Skeletal muscle cell (primary cell): ENCODE measurements at regions not wholly inside any gene's neighbourhood (a gene's known extent, or its start where the extent isn't known, plus 50 kb on each side); places are given as distances from the start of the nearest gene placed in this dataset.
A peak's percentile ranks its signal among the peaks of the same experiment; 100 is the strongest.

Experiments
- DNase-seq: peaks from one replicate; pipeline ENCODE4 v3.0.0-alpha.2; 2010; ENCODE audit warnings: low read depth
- H3K4me3 ChIP-seq: 2 replicates; pipeline ENCODE4 v1.5.1; 2011; ENCODE audit warnings: low read depth, mild to moderate bottlenecking, control low read depth, low read length, moderate library complexity

DNA sequence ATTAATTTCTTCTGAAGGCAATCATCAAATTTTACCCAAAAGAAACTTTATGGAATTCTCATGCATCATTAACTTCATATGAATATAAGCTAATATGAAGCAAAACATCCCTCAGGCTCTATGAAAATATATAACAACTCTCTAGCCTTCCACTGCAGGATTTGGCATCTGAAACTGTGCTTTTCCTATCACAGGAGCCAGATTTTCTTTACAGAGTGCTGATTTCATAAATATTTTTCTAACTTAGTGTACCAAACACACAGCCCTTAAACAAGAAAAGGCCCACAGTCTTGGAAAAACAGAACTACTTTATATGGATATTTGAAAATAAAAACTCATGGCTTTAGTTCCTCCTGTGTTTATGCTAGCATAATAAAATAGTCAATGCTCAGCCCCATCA is 559.5 kb upstream of the CHRM3 start:
- no peak overlapping the region for H3K4me3 ChIP-seq
- DNase-seq, result no peak

DNA sequence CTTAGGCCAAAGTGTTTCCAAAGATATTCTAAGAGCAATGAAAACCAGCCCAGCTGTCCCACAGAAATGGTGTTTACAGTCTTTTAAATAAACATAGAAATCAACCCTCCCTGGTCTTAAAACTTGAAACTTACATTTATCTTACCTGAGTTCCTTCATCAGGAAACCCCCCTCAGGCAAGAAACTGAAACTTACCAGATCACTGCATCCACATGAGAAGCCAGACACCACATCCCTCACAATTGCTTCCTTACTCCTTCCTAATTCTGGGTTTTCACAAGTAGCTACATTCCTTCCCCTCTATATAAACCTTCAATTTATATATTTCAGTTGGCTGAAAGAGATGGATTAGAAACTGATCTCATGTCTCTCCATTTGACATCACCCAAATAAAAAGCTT is 563.0 kb upstream of the CHRM3 start:
- no peak overlapping the region for H3K4me3 ChIP-seq
- DNase-seq, result no peak

DNA sequence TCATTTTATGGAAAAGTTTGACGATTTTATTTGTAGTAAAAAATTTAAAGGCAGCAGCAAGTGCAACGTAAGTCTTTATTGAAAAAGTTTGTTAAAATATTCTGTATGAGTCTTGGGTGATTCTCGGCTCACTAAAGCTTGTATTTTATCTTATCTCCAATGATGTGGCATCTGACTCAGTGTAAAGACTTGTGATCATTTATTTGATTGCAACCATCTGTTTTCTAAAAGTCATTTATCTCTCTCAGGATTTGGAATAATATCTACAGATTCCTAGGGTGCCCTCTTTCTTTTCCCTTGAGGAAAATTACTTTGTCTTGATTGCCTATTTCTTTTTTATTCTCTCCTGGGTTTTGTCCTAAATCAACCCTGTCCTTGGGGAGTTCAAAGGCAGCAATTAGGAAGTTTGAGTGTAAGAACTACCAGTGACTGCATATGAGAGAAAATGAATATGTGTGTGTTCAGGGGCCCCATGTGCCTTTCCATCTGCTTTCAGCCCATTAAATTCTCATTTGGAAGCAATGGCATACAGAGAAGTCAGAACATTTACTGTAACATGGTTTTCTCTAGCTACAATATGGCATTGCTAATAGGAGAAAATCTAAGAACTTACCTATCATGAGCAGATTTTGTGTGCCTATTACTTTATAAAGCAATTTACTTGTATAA is 575.0 kb upstream of the CHRM3 start:
- no peak for DNase-seq
- H3K4me3 ChIP-seq, result no peak overlapping the region

DNA sequence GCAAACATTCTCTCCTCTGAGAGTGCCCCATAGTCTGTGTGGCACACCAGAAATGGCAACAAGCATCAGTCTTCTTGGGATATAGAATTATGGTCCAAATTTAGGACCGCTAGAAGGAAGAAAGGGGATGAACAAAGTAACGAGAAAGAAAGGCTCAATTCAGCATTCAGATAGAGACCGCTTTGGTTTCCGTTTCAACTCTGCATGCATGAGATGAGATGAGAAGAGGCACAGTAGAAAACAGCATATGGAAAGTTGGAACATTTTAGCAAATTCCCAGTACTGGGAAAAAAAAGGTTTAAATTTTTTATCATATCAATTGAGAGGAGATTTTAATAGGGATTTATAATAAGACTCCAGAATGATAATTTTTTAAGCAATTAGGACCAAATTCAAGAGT is 595.5 kb upstream of the CHRM3 start:
- no peak overlapping the region for H3K4me3 ChIP-seq
- no peak for DNase-seq

GRCh38 chr1:238789916-238790667 is 596.3 kb upstream of the CHRM3 start:
- DNase-seq, result no peak

DNA sequence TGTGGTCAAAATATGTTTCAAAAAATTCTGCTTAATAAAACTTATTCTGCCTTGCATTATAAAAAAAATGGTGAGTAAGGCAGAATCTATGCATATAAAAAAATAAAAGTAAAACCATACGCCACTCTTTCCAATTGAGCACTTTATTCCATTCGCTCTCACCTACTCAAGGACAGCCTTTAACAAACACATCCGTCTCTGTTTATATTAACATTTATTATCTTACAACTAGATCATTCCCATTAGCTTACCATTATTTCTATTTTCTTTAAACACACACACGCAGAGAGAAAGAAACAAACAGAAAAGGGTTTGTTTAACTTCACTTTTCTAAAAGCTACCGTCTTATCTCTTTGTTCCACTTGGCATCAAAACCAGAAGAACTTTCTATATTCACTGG is 598.9 kb upstream of the CHRM3 start:
- H3K4me3 ChIP-seq, result no peak overlapping the region
- no peak for DNase-seq

More at GRCh38 chr1:238789916-238790667, 596.3 kb upstream of the CHRM3 start:
- no peak overlapping the region for H3K4me3 ChIP-seq

- no peak overlapping the region for H3K4me3 ChIP-seq
- DNase-seq, result no peak
These were observed 602.7 kb upstream of the CHRM3 start for GRCh38 chr1:238783633-238784032.

DNA sequence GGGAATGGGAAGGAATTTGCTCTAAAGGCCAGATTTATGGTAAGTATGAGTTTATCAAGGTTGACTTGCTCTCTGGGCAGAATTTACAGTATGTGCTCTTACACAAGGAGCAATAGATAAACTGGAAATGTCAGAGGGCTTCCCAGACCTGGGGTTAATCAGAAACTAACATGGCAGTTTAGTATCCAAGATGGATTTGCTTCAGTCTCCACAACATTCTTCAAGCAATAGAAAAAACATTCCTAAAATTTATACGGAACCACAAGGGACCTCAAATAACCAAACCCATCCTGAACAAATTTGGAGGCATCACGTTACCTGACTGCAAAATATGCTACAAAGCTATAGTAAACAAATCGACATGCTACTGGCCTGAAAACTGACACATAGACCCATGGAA is 606.7 kb upstream of the CHRM3 start:
- DNase-seq, result no peak
- no peak overlapping the region for H3K4me3 ChIP-seq

GRCh38 chr1:238778113-238778512 is 608.3 kb upstream of the CHRM3 start:
- DNase-seq, result no peak
- no peak overlapping the region for H3K4me3 ChIP-seq

DNA sequence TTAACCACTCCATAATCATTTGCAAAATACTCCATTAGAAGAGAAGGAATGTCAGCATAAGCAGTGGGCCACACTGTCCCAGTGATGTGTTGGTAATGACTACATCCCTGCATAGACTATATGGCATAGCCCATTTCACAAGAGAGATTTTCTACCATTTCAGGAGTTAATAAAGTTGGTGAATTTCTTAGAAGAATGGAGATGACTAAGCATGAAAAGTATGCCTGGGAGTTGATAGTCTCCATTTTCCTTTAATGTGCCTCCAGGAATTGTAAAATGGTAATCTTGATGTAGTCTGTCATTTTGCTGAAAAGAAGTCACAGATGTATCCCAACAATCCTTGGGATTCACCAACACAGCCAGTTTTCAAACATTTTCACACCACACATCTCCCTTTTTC is 608.8 kb upstream of the CHRM3 start:
- no peak for DNase-seq
- no peak overlapping the region for H3K4me3 ChIP-seq

GRCh38 chr1:238776126-238776525 is 610.2 kb upstream of the CHRM3 start:
- DNase-seq, result no peak
- no peak overlapping the region for H3K4me3 ChIP-seq

DNA sequence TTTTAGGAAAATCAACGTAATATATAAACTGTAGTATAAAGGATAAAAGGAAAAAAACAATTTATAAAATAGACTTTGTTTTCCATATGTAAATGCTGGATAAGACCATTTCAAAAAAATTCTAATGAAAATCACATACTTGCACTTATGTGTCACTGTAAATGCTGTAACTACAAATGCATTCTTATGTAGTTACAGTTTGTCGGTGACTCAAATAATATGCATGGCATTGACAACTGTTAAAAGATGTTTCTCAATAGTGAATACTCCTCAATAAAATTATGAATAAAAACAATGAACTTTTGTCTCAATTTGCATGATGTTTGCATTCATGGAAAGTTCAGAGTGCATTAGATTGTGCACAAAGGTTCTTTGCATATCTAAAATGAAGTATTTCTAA is 614.0 kb upstream of the CHRM3 start:
- no peak overlapping the region for H3K4me3 ChIP-seq
- DNase-seq, result no peak

GRCh38 chr1:238767321-238767720 is 619.0 kb upstream of the CHRM3 start:
- no peak overlapping the region for H3K4me3 ChIP-seq
- no peak for DNase-seq

- no peak overlapping the region for H3K4me3 ChIP-seq
- DNase-seq, result no peak
These were observed 621.6 kb upstream of the CHRM3 start for GRCh38 chr1:238764779-238765178.

DNA sequence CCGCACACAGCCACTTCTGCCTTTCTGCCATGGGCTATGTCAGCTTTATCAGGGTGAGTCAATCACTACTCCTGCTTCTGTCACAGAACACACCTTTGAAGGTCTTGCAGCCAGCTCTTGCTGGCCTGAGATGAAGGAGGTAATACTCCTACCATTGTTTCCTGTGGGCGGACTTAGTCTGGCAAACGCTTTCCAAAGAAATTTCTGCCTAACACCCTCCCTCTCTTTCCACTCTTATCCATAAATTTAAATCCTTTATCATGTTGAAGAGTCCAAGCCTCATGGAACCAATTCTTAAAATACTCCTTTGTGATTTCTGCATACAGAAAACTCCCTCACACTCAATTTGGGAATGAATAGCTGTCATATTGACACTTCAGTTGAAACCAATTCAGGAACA is 633.1 kb upstream of the CHRM3 start:
- DNase-seq, result no peak
- H3K4me3 ChIP-seq, result no peak overlapping the region

DNA sequence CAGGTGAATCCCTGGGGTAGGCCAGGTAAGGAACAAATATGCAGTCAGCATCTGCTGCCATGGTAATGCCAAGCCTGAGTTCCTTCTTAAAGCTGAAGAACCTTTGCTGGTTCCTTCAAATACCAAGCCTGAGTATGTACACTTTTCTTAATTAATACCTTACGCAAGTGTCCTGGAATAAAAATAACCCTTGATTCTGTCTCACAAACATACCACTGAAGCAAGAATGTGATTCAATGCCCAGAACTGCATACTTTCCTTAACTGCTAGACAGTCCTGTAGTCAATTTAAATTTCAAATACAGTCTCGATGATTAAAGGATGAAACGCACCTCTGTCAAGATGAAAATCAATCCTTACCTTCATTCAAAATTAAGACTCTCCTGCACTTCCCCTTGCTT is 634.0 kb upstream of the CHRM3 start:
- H3K4me3 ChIP-seq, result no peak overlapping the region
- DNase-seq, result peak; percentile 3

- DNase-seq, result no peak
- no peak overlapping the region for H3K4me3 ChIP-seq
These were observed 641.3 kb upstream of the CHRM3 start for GRCh38 chr1:238745069-238745468.

DNA sequence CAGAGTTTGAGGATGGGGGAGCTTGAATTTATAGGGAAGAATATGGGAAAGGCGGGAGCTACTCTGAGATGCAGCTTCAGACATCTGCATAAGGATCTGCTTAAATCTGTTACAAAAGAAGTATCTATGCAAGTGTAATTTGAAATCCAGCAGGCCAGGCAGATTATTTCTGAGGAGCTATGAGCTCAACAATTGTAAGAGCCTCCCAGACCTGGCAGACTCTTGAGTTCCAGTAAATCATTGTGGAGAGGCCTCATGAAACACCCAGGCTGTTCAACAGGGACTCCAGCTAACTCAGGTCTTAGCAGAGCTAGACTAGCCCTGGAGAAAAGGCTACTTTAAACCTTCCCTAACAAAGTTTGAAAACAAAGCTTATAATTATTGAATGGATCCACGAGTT is 647.5 kb upstream of the CHRM3 start:
- H3K4me3 ChIP-seq, result no peak overlapping the region
- peak; percentile 12 for DNase-seq

- DNase-seq, result no peak
- no peak overlapping the region for H3K4me3 ChIP-seq
These were observed 658.7 kb upstream of the CHRM3 start for GRCh38 chr1:238727670-238728069.

- no peak overlapping the region for H3K4me3 ChIP-seq
- DNase-seq, result no peak
These were observed 663.6 kb upstream of the CHRM3 start for GRCh38 chr1:238722812-238723211.

GRCh38 chr1:238710697-238711096 is 675.7 kb upstream of the CHRM3 start:
- H3K4me3 ChIP-seq, result no peak overlapping the region

More at GRCh38 chr1:238710697-238711096, 675.7 kb upstream of the CHRM3 start:
- no peak for DNase-seq
